T-cell (primary cell): ENCODE measurements at regions not wholly inside any gene's neighbourhood (a gene's known extent, or its start where the extent isn't known, plus 50 kb on each side); places are given as distances from the start of the nearest gene placed in this dataset.

Experiments used
- ATAC-seq, 4 experiments: fragments of 200-7000 bp in 3 of 4; fragments of 150-1000 bp in 1 of 4; cut with Tn5 transposase; replicated peaks in 1 of 4; 1 replicate in 3 of 4; 2 replicates in 1 of 4; pipeline ENCODE4 v1.10.0; 2021; ENCODE audit warnings: moderate library complexity in 3 of 4, mild to moderate bottlenecking in 2 of 4, moderate number of reproducible peaks in 1 of 4
- CTCF ChIA-PET, 2 donors: fragments of 300-600 bp; sonication (Branson Sonifier 250); formaldehyde crosslinking; loops; one replicate each; lab custom pipeline; 2022; ENCODE audit warnings: antibody characterized with exemption in 2 of 2; lab: Charles Lee
- POLR2A ChIA-PET, 2 donors: fragments of 300-600 bp; sonication (Branson Sonifier 250); formaldehyde crosslinking; loops; one replicate each; lab custom pipeline; 2022; ENCODE audit warnings: antibody characterized with exemption in 2 of 2; lab: Charles Lee
- DNase-seq, 35 experiments: peaks; one replicate each; pipeline versions ENCODE4 v3.0.0 to v3.0.0-alpha.2; 2013 to 2023
- H3K27ac ChIP-seq: one replicate; pipeline ENCODE4 v1.5.1; 2013; ENCODE audit warnings: low read length
- H3K27me3 ChIP-seq, 2 experiments: replicated peaks in 1 of 2; 1 replicate in 1 of 2; 2 replicates in 1 of 2; pipeline versions ENCODE4 v1.6.1 to v1.7.0; 2013; ENCODE audit warnings: low read length in 1 of 2, mixed read lengths in 1 of 2; ENCODE audit not compliant: control insufficient read depth in 2 of 2, insufficient read depth in 2 of 2; ENCODE audit errors: extremely low read depth in 1 of 2
- H3K36me3 ChIP-seq, 2 donors: 1 replicate in 1 of 2; 2 replicates in 1 of 2; pipeline versions ENCODE4 v1.6.1 to v1.7.0; 2013; ENCODE audit warnings: low read length in 1 of 2; ENCODE audit not compliant: control insufficient read depth in 2 of 2, insufficient read depth in 1 of 2; ENCODE audit errors: extremely low read depth in 1 of 2
- H3K4me1 ChIP-seq, 2 experiments: 1 replicate in 1 of 2; 2 replicates in 1 of 2; pipeline versions ENCODE4 v1.6.1 to v1.7.0; 2013; ENCODE audit warnings: low read length in 2 of 2, mixed read lengths in 1 of 2; ENCODE audit not compliant: insufficient read depth in 2 of 2, control insufficient read depth in 1 of 2; ENCODE audit errors: extremely low read depth in 1 of 2
- H3K4me3 ChIP-seq, 2 donors: 1 replicate in 1 of 2; 2 replicates in 1 of 2; pipeline versions ENCODE4 v1.5.1 to v1.7.0; 2013; ENCODE audit warnings: mild to moderate bottlenecking in 2 of 2, low read length in 1 of 2, moderate library complexity in 1 of 2; ENCODE audit not compliant: control insufficient read depth in 1 of 2; ENCODE audit errors: extremely low read depth in 1 of 2
- H3K9me3 ChIP-seq: 2 replicates; pipeline ENCODE4 v1.7.0; 2013
- H3K27ac Mint-ChIP-seq, 2 donors: one replicate each; pipeline ENCODE4 v1.8.0; 2020 to 2021; ENCODE audit warnings: mild to moderate bottlenecking in 2 of 2, mixed read lengths in 2 of 2
- H3K27me3 Mint-ChIP-seq, 2 donors: one replicate each; pipeline ENCODE4 v1.8.0; 2021 to 2022; ENCODE audit warnings: mixed read lengths in 2 of 2
- H3K36me3 Mint-ChIP-seq: one replicate; pipeline ENCODE4 v1.8.0; 2021; ENCODE audit warnings: mixed read lengths
- H3K4me1 Mint-ChIP-seq, 3 donors: one replicate each; pipeline ENCODE4 v1.8.0; 2020 to 2022; ENCODE audit warnings: mixed read lengths in 3 of 3, mild to moderate bottlenecking in 1 of 3
- H3K4me3 Mint-ChIP-seq, 3 donors: one replicate each; pipeline ENCODE4 v1.8.0; 2020 to 2022; ENCODE audit warnings: mild to moderate bottlenecking in 3 of 3, mixed read lengths in 3 of 3, moderate library complexity in 3 of 3
- H3K9me3 Mint-ChIP-seq, 3 donors: one replicate each; pipeline ENCODE4 v1.8.0; 2020 to 2022; ENCODE audit warnings: mixed read lengths in 3 of 3
- WGBS: methylation state at CpG from one replicate; pipeline ENCODE4 v1.1.5; 2013; ENCODE audit warnings: missing lambda C conversion rate; ENCODE audit not compliant: insufficient coverage; 5-methylcytosine and 5-hydroxymethylcytosine counted together

GRCh38 chr5:120872297-120872696, 408.2 kb downstream of the PRR16 start:
- no peak for ATAC-seq

GRCh38 chr5:120873083-120873482, 409.0 kb downstream of the PRR16 start:
- no CpG with 5 or more reads among the region's 1 CpG for WGBS
- ChIA-PET POLR2A (no interaction called here), CTCF (no interaction called here)
- no peaks in the 10 kb centered on the region for H3K36me3 ChIP-seq
- H3K36me3 Mint-ChIP-seq: no peaks in the 10 kb centered on the region
- H3K4me1 ChIP-seq: no peaks in the 10 kb centered on the region
- DNase-seq (no peak), ATAC-seq (no peak)
- no peaks in the 10 kb centered on the region for H3K4me1 Mint-ChIP-seq
- no peaks in the 10 kb centered on the region for H3K27me3 Mint-ChIP-seq
- H3K4me3 ChIP-seq: no peak overlapping the region
- no peak overlapping the region for H3K27ac ChIP-seq
- no peak overlapping the region for H3K4me3 Mint-ChIP-seq
- no peaks in the 10 kb centered on the region for H3K27me3 ChIP-seq
- peaks cover 0 to 3% (median 2%) of the 10 kb centered on the region in 3 donors for H3K9me3 Mint-ChIP-seq
- no peak overlapping the region for H3K27ac Mint-ChIP-seq
- no peaks in the 10 kb centered on the region for H3K9me3 ChIP-seq

More at GRCh38 chr5:120872297-120872696, 408.2 kb downstream of the PRR16 start:
- H3K36me3 ChIP-seq: no peaks in the 10 kb centered on the region
- H3K9me3 ChIP-seq: no peaks in the 10 kb centered on the region
- H3K27ac ChIP-seq: no peak overlapping the region
- no peak overlapping the region for H3K27ac Mint-ChIP-seq
- H3K4me3 Mint-ChIP-seq: no peak overlapping the region
- no peaks in the 10 kb centered on the region for H3K27me3 ChIP-seq
- peaks cover 0 to 2% (median 0%) of the 10 kb centered on the region in 3 donors for H3K9me3 Mint-ChIP-seq
- 73% methylated on average over 2 of the region's 2 CpGs for WGBS
- ChIA-PET POLR2A (no interaction called here), CTCF (no interaction called here)
- no peak for DNase-seq
- H3K4me1 Mint-ChIP-seq: no peaks in the 10 kb centered on the region
- no peaks in the 10 kb centered on the region for H3K4me1 ChIP-seq
- no peak overlapping the region for H3K4me3 ChIP-seq
- no peaks in the 10 kb centered on the region for H3K36me3 Mint-ChIP-seq
- no peaks in the 10 kb centered on the region for H3K27me3 Mint-ChIP-seq

GRCh38 chr5:120874081-120874862, 410.2 kb downstream of the PRR16 start:
- DNase-seq (no peak), ATAC-seq (no peak)
- no peaks in the 10 kb centered on the region for H3K27me3 Mint-ChIP-seq
- no peaks in the 10 kb centered on the region for H3K36me3 ChIP-seq
- ChIA-PET CTCF (no interaction called here), POLR2A (no interaction called here)
- H3K9me3 ChIP-seq: no peaks in the 10 kb centered on the region
- no peak overlapping the region for H3K27ac ChIP-seq
- H3K27me3 ChIP-seq: no peaks in the 10 kb centered on the region
- peaks cover 0 to 3% (median 2%) of the 10 kb centered on the region in 3 donors for H3K9me3 Mint-ChIP-seq
- no peaks in the 10 kb centered on the region for H3K4me1 Mint-ChIP-seq
- no peak overlapping the region for H3K4me3 ChIP-seq
- no peaks in the 10 kb centered on the region for H3K36me3 Mint-ChIP-seq
- H3K4me1 ChIP-seq: no peaks in the 10 kb centered on the region
- H3K4me3 Mint-ChIP-seq: no peak overlapping the region
- no peak overlapping the region for H3K27ac Mint-ChIP-seq

GRCh38 chr5:120882038-120882775, 418.1 kb downstream of the PRR16 start:
- Mint-ChIP-seq H3K4me1 (no peaks in the 10 kb centered on the region), H3K9me3 (peaks cover 0 to 10% (median 4%) of the 10 kb centered on the region in 3 donors), H3K36me3 (no peaks in the 10 kb centered on the region), H3K27me3 (no peaks in the 10 kb centered on the region), H3K27ac (no peak overlapping the region), H3K4me3 (no peak overlapping the region)
- Histone ChIP-seq H3K27me3 (no peaks in the 10 kb centered on the region), H3K36me3 (no peaks in the 10 kb centered on the region), H3K4me1 (no peaks in the 10 kb centered on the region), H3K9me3 (no peaks in the 10 kb centered on the region), H3K4me3 (no peak overlapping the region), H3K27ac (no peak overlapping the region)
- DNase-seq (no peak), ATAC-seq (no peak)
- 100% methylated on average over 1 of the region's 4 CpGs for WGBS
- ChIA-PET POLR2A (no interaction called here), CTCF (no interaction called here)

GRCh38 chr5:120886351-120886860, 422.3 kb downstream of the PRR16 start:
- Histone ChIP-seq H3K27ac (no peak overlapping the region), H3K4me3 (no peak overlapping the region), H3K4me1 (no peaks in the 10 kb centered on the region), H3K27me3 (no peaks in the 10 kb centered on the region), H3K36me3 (no peaks in the 10 kb centered on the region), H3K9me3 (no peaks in the 10 kb centered on the region)
- Mint-ChIP-seq H3K27me3 (no peaks in the 10 kb centered on the region), H3K36me3 (no peaks in the 10 kb centered on the region), H3K9me3 (peaks cover 3 to 10% (median 9%) of the 10 kb centered on the region in 3 donors), H3K4me1 (no peaks in the 10 kb centered on the region), H3K27ac (no peak overlapping the region), H3K4me3 (no peak overlapping the region)
- CTCF ChIA-PET: no interaction called here
- DNase-seq (no peak), ATAC-seq (no peak)
- POLR2A ChIA-PET: no interaction called here
- 77% methylated on average over 6 of the region's 7 CpGs for WGBS

- Histone ChIP-seq H3K27ac (no peak overlapping the region), H3K4me3 (no peak overlapping the region), H3K36me3 (no peaks in the 10 kb centered on the region), H3K9me3 (no peaks in the 10 kb centered on the region), H3K27me3 (no peaks in the 10 kb centered on the region), H3K4me1 (no peaks in the 10 kb centered on the region)
- 85% methylated on average over 2 of the region's 2 CpGs for WGBS
- H3K27ac Mint-ChIP-seq: no peak overlapping the region
- H3K4me1 Mint-ChIP-seq: no peaks in the 10 kb centered on the region
- CTCF ChIA-PET: no interaction called here
- no peaks in the 10 kb centered on the region for H3K36me3 Mint-ChIP-seq
- ATAC-seq (no peak), DNase-seq (no peak)
- H3K9me3 Mint-ChIP-seq: peaks cover 0 to 3% (median 0%) of the 10 kb centered on the region in 3 donors
- H3K27me3 Mint-ChIP-seq: no peaks in the 10 kb centered on the region
- no peak overlapping the region for H3K4me3 Mint-ChIP-seq
- POLR2A ChIA-PET: no interaction called here
Measured at GRCh38 chr5:120895660-120896059, 431.6 kb downstream of the PRR16 start.
